Hypothalamus (tissue), 51 donors: ENCODE measurements at regions not wholly inside any gene's neighbourhood (a gene's known extent, or its start where the extent isn't known, plus 50 kb on each side); places are given as distances from the start of the nearest gene placed in this dataset.
"Not testable (repeated sequence)": the region's sequence is repeated elsewhere in the genome, so short reads cannot be mapped to it uniquely, and the experiment has no call there.

Source experiments
- DNase-seq, 51 donors: peaks; one replicate each; lab custom pipeline; 2025; lab: John Stamatoyannopoulos, UW

- no peak for DNase-seq
Observed at GRCh38 chr11:112532506-112532905, 271.8 kb upstream of the PLET1 start.

- no peak for DNase-seq
Observed at GRCh38 chr11:112533682-112534081, 273.0 kb upstream of the PLET1 start.

GRCh38 chr11:112534208-112534607, 273.5 kb upstream of the PLET1 start:
- DNase-seq = no peak

GRCh38 chr11:112537026-112537425, 276.4 kb upstream of the PLET1 start:
- no peak for DNase-seq

GRCh38 chr11:112537846-112538330, 277.2 kb upstream of the PLET1 start:
- no peak for DNase-seq

- no peak for DNase-seq
Observed at GRCh38 chr11:112538534-112539280, 278.0 kb upstream of the PLET1 start.

- not testable (repeated sequence) for DNase-seq
Observed at GRCh38 chr11:112539281-112539555, 278.6 kb upstream of the PLET1 start.

GRCh38 chr11:112539741-112540140, 279.1 kb upstream of the PLET1 start:
- no peak for DNase-seq

GRCh38 chr11:112540261-112540660, 279.6 kb upstream of the PLET1 start:
- no peak for DNase-seq

GRCh38 chr11:112541140-112542046, 280.7 kb upstream of the PLET1 start:
- no peak for DNase-seq

GRCh38 chr11:112542479-112542878, 281.8 kb upstream of the PLET1 start:
- no peak for DNase-seq

GRCh38 chr11:112543390-112543789, 282.7 kb upstream of the PLET1 start:
- no peak for DNase-seq

GRCh38 chr11:112548641-112549040, 288.0 kb upstream of the PLET1 start:
- no peak for DNase-seq

GRCh38 chr11:112553205-112553731, 292.6 kb upstream of the PLET1 start:
- DNase-seq = no peak

- no peak for DNase-seq
Observed at GRCh38 chr11:112554586-112554985, 293.9 kb upstream of the PLET1 start.

- peak in 43 of 51 donors; percentile 3 to 77 (median 43) for DNase-seq
Observed at GRCh38 chr11:112555491-112556364, 295.1 kb upstream of the PLET1 start.

- DNase-seq = no peak
Observed at GRCh38 chr11:112558691-112559090, 298.0 kb upstream of the PLET1 start.

- DNase-seq = no peak
Observed at GRCh38 chr11:112563808-112564207, 303.1 kb upstream of the PLET1 start.

GRCh38 chr11:112564228-112564955, 303.7 kb upstream of the PLET1 start:
- peak in 8 of 51 donors; percentile 2 to 31 (median 18) for DNase-seq

GRCh38 chr11:112565551-112565950, 304.9 kb upstream of the PLET1 start:
- DNase-seq = peak in 1 of 51 donors; percentile 57
